ENCODE measurements at regions not wholly inside any gene's neighbourhood (a gene's known extent, or its start where the extent isn't known, plus 50 kb on each side); places are given as distances from the start of the nearest gene placed in this dataset.

GRCh38 chr7:130973637-130974036 is 239.6 kb upstream of the KLF14 start:
- DNase-seq: no peak

- no peak for DNase-seq
Observed at GRCh38 chr7:130974169-130974568, 240.2 kb upstream of the KLF14 start.

GRCh38 chr7:130974794-130975193 is 240.8 kb upstream of the KLF14 start:
- DNase-seq: no peak

- no peak for DNase-seq
Observed at GRCh38 chr7:130975731-130976130, 241.7 kb upstream of the KLF14 start.

- DNase-seq: peak; percentile 69
Observed at GRCh38 chr7:130982160-130982638, 248.2 kb upstream of the KLF14 start.

- no peak for DNase-seq
Observed at GRCh38 chr7:130982651-130983050, 248.6 kb upstream of the KLF14 start.

- no peak for DNase-seq
Observed at GRCh38 chr7:130985361-130985760, 251.4 kb upstream of the KLF14 start.

GRCh38 chr7:130986261-130986690 is 252.3 kb upstream of the KLF14 start:
- DNase-seq: no peak

- DNase-seq: no peak
Observed at GRCh38 chr7:130987092-130987491, 253.1 kb upstream of the KLF14 start.

GRCh38 chr7:130988443-130988842 is 254.4 kb upstream of the KLF14 start:
- no peak for DNase-seq

GRCh38 chr7:130989101-130989795 is 255.2 kb upstream of the KLF14 start:
- DNase-seq: no peak

GRCh38 chr7:130990178-130990832 is 256.3 kb upstream of the KLF14 start:
- DNase-seq: no peak

- DNase-seq: no peak
Observed at GRCh38 chr7:130993671-130994365, 259.8 kb upstream of the KLF14 start.

- DNase-seq: no peak
Observed at GRCh38 chr7:130994378-130995115, 260.5 kb upstream of the KLF14 start.

- DNase-seq: no peak
Observed at GRCh38 chr7:130995252-130996081, 261.5 kb upstream of the KLF14 start.

GRCh38 chr7:130996205-130996832 is 262.3 kb upstream of the KLF14 start:
- no peak for DNase-seq

- DNase-seq: peak; percentile 75
Observed at GRCh38 chr7:130996833-130997231, 262.8 kb upstream of the KLF14 start.

GRCh38 chr7:130998993-130999602 is 265.1 kb upstream of the KLF14 start:
- no peak for DNase-seq

GRCh38 chr7:130999926-131000325 is 265.9 kb upstream of the KLF14 start:
- DNase-seq: no peak

- DNase-seq: no peak
Observed at GRCh38 chr7:131000389-131000788, 266.4 kb upstream of the KLF14 start.

- DNase-seq: no peak
Observed at GRCh38 chr7:131000873-131001272, 266.9 kb upstream of the KLF14 start.

Measured in hematopoietic multipotent progenitor cell treated with erythropoietin and hydrocortisone succinate and interleukin-3 and kit ligand, for 8 days (in vitro differentiated cells).